Neural crest cell (in vitro differentiated cells): ENCODE measurements at regions not wholly inside any gene's neighbourhood (a gene's known extent, or its start where the extent isn't known, plus 50 kb on each side); places are given as distances from the start of the nearest gene placed in this dataset.

ENCODE experiments used
- DNase-seq: peaks from one replicate; pipeline ENCODE4 v3.0.0; 2021; ENCODE audit warnings: low read depth, mixed read lengths, low spot score
- H3K27ac Mint-ChIP-seq: one replicate; pipeline ENCODE4 v1.8.0; 2021; ENCODE audit warnings: mild to moderate bottlenecking, mixed read lengths; ENCODE audit not compliant: unreplicated experiment
- H3K27me3 Mint-ChIP-seq: 2 replicates; pipeline ENCODE4 v1.8.0; 2021; ENCODE audit warnings: low read depth, mild to moderate bottlenecking, mixed read lengths
- H3K36me3 Mint-ChIP-seq: 2 replicates; pipeline ENCODE4 v1.8.0; 2021; ENCODE audit warnings: low read depth, mild to moderate bottlenecking, mixed read lengths
- H3K4me1 Mint-ChIP-seq: 2 replicates; pipeline ENCODE4 v1.8.0; 2021; ENCODE audit warnings: mixed read lengths
- H3K4me3 Mint-ChIP-seq: one replicate; pipeline ENCODE4 v1.8.0; 2021; ENCODE audit warnings: mild to moderate bottlenecking, mixed read lengths
- H3K9me3 Mint-ChIP-seq: 2 replicates; pipeline ENCODE4 v1.8.0; 2021; ENCODE audit warnings: mixed read lengths
- TF ChIP-seq, protein P1 (sequence below): fragments of 200-600 bp; sonication (generic); conservative IDR thresholded peaks from 2 replicates; pipeline ENCODE4 v1.5.0; 2021; ENCODE audit warnings: antibody characterized with exemption, mild to moderate bottlenecking

- peaks cover 22% of the 10 kb centered on the region for H3K9me3 Mint-ChIP-seq
- H3K27ac Mint-ChIP-seq: no peak overlapping the region
- H3K4me3 Mint-ChIP-seq: no peak overlapping the region
- H3K4me1 Mint-ChIP-seq: no peaks in the 10 kb centered on the region
- H3K36me3 Mint-ChIP-seq: no peaks in the 10 kb centered on the region
- DNase-seq: no peak
- TF ChIP-seq, protein P1, sequence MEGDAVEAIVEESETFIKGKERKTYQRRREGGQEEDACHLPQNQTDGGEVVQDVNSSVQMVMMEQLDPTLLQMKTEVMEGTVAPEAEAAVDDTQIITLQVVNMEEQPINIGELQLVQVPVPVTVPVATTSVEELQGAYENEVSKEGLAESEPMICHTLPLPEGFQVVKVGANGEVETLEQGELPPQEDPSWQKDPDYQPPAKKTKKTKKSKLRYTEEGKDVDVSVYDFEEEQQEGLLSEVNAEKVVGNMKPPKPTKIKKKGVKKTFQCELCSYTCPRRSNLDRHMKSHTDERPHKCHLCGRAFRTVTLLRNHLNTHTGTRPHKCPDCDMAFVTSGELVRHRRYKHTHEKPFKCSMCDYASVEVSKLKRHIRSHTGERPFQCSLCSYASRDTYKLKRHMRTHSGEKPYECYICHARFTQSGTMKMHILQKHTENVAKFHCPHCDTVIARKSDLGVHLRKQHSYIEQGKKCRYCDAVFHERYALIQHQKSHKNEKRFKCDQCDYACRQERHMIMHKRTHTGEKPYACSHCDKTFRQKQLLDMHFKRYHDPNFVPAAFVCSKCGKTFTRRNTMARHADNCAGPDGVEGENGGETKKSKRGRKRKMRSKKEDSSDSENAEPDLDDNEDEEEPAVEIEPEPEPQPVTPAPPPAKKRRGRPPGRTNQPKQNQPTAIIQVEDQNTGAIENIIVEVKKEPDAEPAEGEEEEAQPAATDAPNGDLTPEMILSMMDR: no peak
- no peaks in the 10 kb centered on the region for H3K27me3 Mint-ChIP-seq
These were observed 468.7 kb upstream of the B3GALT2 start for GRCh38 chr1:193654951-193655735.

GRCh38 chr1:193649587-193649986 is 463.2 kb upstream of the B3GALT2 start:
- no peak overlapping the region for H3K27ac Mint-ChIP-seq
- peaks cover 3% of the 10 kb centered on the region for H3K36me3 Mint-ChIP-seq
- no peaks in the 10 kb centered on the region for H3K4me1 Mint-ChIP-seq
- TF ChIP-seq, protein P1: no peak
- no peak for DNase-seq
- H3K27me3 Mint-ChIP-seq: no peaks in the 10 kb centered on the region
- H3K9me3 Mint-ChIP-seq: peaks cover 23% of the 10 kb centered on the region
- no peak overlapping the region for H3K4me3 Mint-ChIP-seq

DNA sequence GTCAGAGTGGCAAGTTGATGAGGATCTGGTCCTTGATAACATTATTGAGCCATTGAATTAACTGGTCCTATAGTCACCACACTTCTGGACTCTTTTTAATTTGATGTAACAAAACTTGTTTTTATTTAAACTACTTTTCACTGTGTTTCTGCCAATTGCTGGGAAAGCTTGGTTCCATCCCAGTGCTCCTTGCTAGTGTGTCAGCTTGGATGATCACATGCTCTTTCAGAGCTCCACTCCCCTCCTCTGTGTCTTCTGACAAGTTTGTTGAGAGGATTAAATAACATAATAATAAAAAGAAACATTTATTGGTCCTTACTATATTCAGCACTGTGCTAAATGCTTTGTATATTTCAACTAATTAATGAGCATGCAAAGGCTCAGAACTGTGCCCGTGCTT is 448.5 kb upstream of the B3GALT2 start:
- H3K4me1 Mint-ChIP-seq: peaks cover 4% of the 10 kb centered on the region
- no peak overlapping the region for H3K27ac Mint-ChIP-seq
- H3K27me3 Mint-ChIP-seq: no peaks in the 10 kb centered on the region
- peaks cover 3% of the 10 kb centered on the region for H3K9me3 Mint-ChIP-seq
- TF ChIP-seq, protein P1: no peak
- no peaks in the 10 kb centered on the region for H3K36me3 Mint-ChIP-seq
- DNase-seq: no peak
- no peak overlapping the region for H3K4me3 Mint-ChIP-seq

DNA sequence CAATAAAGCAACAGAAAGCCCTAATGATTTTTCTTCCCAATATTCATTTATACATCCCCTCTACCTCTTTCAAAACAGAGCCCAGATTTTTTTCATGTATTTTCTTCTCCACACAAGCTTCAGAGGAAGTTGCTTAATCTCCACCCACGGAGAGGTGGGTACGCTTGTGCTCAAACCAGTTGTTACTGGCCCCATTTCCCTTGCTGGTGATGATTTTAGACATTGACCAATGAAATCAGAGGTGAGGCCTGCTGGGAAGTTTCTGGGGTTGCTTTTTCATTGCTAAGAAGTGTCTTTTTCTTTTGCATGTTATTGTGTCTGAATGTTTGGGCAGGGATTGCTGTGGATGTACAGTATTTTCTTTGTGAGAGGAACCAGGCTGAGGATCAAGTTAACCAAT is 448.1 kb upstream of the B3GALT2 start:
- no peak for DNase-seq
- TF ChIP-seq, protein P1: no peak
- peaks cover 3% of the 10 kb centered on the region for H3K9me3 Mint-ChIP-seq
- no peaks in the 10 kb centered on the region for H3K36me3 Mint-ChIP-seq
- H3K4me1 Mint-ChIP-seq: peaks cover 8% of the 10 kb centered on the region
- no peak overlapping the region for H3K27ac Mint-ChIP-seq
- no peaks in the 10 kb centered on the region for H3K27me3 Mint-ChIP-seq
- no peak overlapping the region for H3K4me3 Mint-ChIP-seq

GRCh38 chr1:193633991-193634390 is 447.6 kb upstream of the B3GALT2 start:
- Mint-ChIP-seq H3K27me3 (no peaks in the 10 kb centered on the region), H3K27ac (no peak overlapping the region), H3K36me3 (no peaks in the 10 kb centered on the region), H3K4me1 (peaks cover 12% of the 10 kb centered on the region), H3K9me3 (peaks cover 3% of the 10 kb centered on the region), H3K4me3 (no peak overlapping the region)
- TF ChIP-seq, protein P1: no peak
- no peak for DNase-seq
